HepG2 (cell line): ENCODE measurements at regions not wholly inside any gene's neighbourhood (a gene's known extent, or its start where the extent isn't known, plus 50 kb on each side); places are given as distances from the start of the nearest gene placed in this dataset.

Source experiments
- SMC3 ChIP-seq: IDR thresholded peaks from 2 replicates; pipeline ENCODE4 v1.6.1; 2011; ENCODE audit warnings: low read length, improper control_type of control experiment
- ZNF597 ChIP-seq: sonication (generic); formaldehyde crosslinking; IDR thresholded peaks from 2 replicates; pipeline ENCODE4 v1.5.0; 2020; ENCODE audit warnings: missing genetic modification reagents
- ZNF792 ChIP-seq: IDR thresholded peaks from 2 replicates; pipeline ENCODE4 v1.6.1; 2016

GRCh38 chr7:121755286-121755685, 117.7 kb upstream of the PTPRZ1 start:
- TF ChIP-seq SMC3, result no peak
- TF ChIP-seq ZNF792, result no peak
- TF ChIP-seq ZNF597 (CRISPR knock-in tag), result no peak
